Spleen (tissue), 7 donors: ENCODE measurements at regions not wholly inside any gene's neighbourhood (a gene's known extent, or its start where the extent isn't known, plus 50 kb on each side); places are given as distances from the start of the nearest gene placed in this dataset.

Experiments used
- CTCF ChIP-seq, 11 experiments: fragments of 200-600 bp in 7 of 11; fragments of 450-650 bp in 4 of 11; sonication (generic) in 4 of 11; IDR thresholded peaks in 8 of 11; conservative IDR thresholded peaks in 3 of 11; 1 replicate in 7 of 11; 2 replicates in 4 of 11; pipeline versions ENCODE4 v1.4.0 to v1.8.0; 2016 to 2021; ENCODE audit warnings: antibody characterized with exemption in 11 of 11, inconsistent platforms in 4 of 11, mild to moderate bottlenecking in 1 of 11
- POLR2A ChIP-seq, 3 donors: fragments of 450-650 bp; IDR thresholded peaks; one replicate each; pipeline ENCODE4 v1.5.1; 2017; ENCODE audit warnings: antibody characterized with exemption in 3 of 3, mild to moderate bottlenecking in 1 of 3
- donor health status: DM: no; HTN: no; CAD: no; lungs with moderate emphysema.
- donor health status: DM: no; HTN: no; CAD: no.
- donor health status: DM: no; HTN: no; CAD: no.

GRCh38 chr2:205877496-205877895 is 195.2 kb downstream of the NRP2 start:
- TF ChIP-seq CTCF (IDR thresholded peaks at IDR 0.05 in 8 of 11, conservative IDR thresholded peaks at IDR 0.05 in 3 of 11) (no peak), POLR2A (IDR thresholded peaks at IDR 0.05) (no peak)
